GM06990 (cell line): ENCODE measurements at regions not wholly inside any gene's neighbourhood (a gene's known extent, or its start where the extent isn't known, plus 50 kb on each side); places are given as distances from the start of the nearest gene placed in this dataset.

ENCODE experiments used
- DNase-seq: peaks from one replicate; pipeline ENCODE4 v3.0.0-alpha.2; 2011; ENCODE audit not compliant: insufficient read length; ENCODE audit errors: extremely low read depth
- H3K27me3 ChIP-seq: replicated peaks from 2 replicates; pipeline ENCODE4 v1.6.0; 2011; ENCODE audit warnings: low read length; ENCODE audit not compliant: control insufficient read depth, insufficient read depth
- H3K36me3 ChIP-seq: 2 replicates; pipeline ENCODE4 v1.5.1; 2011; ENCODE audit warnings: low read length; ENCODE audit not compliant: control insufficient read depth, insufficient read depth
- H3K4me3 ChIP-seq: replicated peaks from 2 replicates; pipeline ENCODE4 v1.5.1; 2011; ENCODE audit warnings: low read depth, mild to moderate bottlenecking, control low read depth, low read length
- TF ChIP-seq, protein P1 (sequence below): IDR thresholded peaks from 2 replicates; pipeline ENCODE4 v1.5.1; 2011; ENCODE audit warnings: low read length, control low read depth, mild to moderate bottlenecking, inconsistent platforms; ENCODE audit not compliant: insufficient read depth, poor library complexity, severe bottlenecking

DNA sequence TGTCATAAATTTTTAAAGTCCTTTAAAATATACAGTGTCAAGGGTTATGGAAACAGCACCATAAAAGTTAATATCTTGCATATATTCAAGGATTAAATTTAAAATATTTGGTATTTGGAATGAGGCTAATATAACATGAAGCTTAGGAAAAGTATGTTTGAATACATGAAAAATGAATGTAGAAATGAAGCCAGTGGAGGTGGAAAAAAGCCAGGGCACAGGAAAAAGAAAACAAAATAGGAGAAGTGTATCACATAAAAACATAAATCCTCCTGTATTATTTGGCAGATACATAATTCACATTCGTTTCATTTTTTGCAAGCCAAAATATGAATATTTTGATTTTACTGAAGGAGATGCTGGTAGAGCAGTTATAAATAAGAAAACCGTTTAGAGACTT lies 587.0 kb upstream of the ZNF608 start:
- TF ChIP-seq, protein P1, sequence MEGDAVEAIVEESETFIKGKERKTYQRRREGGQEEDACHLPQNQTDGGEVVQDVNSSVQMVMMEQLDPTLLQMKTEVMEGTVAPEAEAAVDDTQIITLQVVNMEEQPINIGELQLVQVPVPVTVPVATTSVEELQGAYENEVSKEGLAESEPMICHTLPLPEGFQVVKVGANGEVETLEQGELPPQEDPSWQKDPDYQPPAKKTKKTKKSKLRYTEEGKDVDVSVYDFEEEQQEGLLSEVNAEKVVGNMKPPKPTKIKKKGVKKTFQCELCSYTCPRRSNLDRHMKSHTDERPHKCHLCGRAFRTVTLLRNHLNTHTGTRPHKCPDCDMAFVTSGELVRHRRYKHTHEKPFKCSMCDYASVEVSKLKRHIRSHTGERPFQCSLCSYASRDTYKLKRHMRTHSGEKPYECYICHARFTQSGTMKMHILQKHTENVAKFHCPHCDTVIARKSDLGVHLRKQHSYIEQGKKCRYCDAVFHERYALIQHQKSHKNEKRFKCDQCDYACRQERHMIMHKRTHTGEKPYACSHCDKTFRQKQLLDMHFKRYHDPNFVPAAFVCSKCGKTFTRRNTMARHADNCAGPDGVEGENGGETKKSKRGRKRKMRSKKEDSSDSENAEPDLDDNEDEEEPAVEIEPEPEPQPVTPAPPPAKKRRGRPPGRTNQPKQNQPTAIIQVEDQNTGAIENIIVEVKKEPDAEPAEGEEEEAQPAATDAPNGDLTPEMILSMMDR, result no peak
- H3K27me3 ChIP-seq, result no peaks in the 10 kb centered on the region
- H3K36me3 ChIP-seq, result no peaks in the 10 kb centered on the region
- no peak overlapping the region for H3K4me3 ChIP-seq
- no peak for DNase-seq

DNA sequence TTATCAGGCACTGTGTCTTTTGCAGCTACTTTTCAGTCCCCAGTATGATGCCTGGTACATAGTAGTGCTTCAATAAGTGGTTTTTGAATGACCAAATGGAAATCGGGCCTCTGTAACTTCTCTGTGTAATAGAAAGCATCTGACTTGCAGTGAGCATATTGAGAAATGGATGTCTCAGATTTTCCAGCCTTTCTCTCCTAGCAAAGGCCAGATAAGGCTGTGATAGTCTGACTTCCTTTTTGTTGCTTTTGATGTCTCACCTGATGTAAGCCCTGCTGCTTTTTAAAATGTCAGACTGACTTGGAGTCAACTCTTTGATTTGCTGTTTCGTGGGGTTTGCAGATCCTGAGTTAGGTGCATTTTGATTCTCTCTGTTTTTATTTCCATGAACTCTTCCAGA lies 590.0 kb upstream of the ZNF608 start:
- Histone ChIP-seq H3K36me3 (no peaks in the 10 kb centered on the region), H3K27me3 (no peaks in the 10 kb centered on the region), H3K4me3 (no peak overlapping the region)
- DNase-seq, result no peak
- TF ChIP-seq, protein P1, result no peak

DNA sequence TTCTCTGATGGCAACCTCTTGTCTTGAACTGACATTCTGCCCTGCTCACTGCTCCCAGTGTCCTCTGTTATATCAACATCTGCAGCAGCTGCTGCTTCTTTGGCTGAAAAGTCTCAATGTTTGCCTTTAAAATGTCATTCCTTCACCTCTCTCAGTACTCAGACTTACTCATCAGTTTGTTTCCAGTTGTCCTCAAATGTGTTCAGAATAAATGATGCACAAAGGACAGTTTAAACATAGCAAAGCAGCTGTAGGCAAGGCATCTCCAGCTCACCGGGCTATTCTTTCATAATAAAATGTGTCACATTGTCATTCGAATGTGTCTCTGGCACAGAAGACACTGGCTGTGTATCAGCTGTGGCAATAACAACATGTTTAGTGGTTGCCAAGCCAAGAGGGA lies 590.9 kb upstream of the ZNF608 start:
- DNase-seq, result no peak
- TF ChIP-seq, protein P1, result no peak
- H3K4me3 ChIP-seq, result no peak overlapping the region
- no peaks in the 10 kb centered on the region for H3K27me3 ChIP-seq
- H3K36me3 ChIP-seq, result no peaks in the 10 kb centered on the region

DNA sequence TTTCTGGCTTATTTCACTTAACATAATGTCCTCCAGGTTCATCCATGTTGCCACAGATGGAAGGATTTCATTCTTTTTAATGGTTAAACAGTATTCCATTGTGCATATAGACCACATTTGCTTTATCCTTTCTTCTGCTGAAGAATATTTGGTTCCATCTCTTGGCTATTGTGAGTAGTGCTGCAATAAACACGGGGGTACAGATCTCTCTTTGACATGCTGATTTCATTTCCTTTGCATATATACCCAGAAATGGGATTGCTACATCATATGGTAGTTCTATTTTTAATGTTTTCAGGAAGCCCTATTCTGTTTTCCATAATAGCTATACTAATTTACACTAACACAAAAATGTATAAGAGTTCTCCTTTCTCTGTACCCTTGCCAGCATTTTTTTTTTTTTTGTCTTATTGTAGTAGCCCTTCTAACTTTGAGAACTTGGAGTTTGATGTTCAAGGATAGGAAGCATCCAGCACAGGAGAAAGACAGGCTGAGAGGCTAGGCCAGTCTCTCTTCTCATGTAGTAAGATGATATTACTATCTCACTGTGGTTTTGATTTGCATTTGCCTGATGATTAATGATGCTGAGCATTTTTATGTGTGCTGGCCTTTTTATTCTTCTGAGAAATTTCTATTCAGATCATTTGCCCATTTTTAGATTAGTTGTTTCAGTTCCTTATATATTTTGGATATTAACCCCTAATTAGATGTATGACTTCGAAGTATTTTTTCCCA lies 592.2 kb upstream of the ZNF608 start:
- no peaks in the 10 kb centered on the region for H3K36me3 ChIP-seq
- DNase-seq, result no peak
- no peaks in the 10 kb centered on the region for H3K27me3 ChIP-seq
- H3K4me3 ChIP-seq, result no peak overlapping the region
- TF ChIP-seq, protein P1, result no peak

DNA sequence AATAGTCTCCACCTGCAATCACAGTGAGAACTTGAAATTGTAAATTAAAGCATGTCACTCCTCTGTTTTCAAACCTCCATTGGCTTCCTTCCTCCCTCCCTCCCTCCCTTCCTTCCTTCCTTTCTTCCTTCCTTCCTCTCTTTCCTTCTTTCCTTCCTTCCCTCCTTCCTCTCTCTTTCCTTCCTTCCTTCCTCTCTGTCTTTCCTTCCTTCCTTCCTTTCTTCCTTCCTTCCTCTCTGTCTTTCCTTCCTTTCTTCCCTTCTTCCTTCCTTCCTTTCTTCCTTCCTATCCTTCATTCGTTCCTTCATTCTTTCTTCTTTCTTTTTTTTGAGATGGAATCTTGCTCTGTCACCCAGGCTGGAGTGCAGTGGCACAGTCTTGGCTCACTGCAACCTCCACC lies 595.0 kb upstream of the ZNF608 start:
- DNase-seq, result no peak
- Histone ChIP-seq H3K36me3 (no peaks in the 10 kb centered on the region), H3K4me3 (no peak overlapping the region), H3K27me3 (no peaks in the 10 kb centered on the region)
- TF ChIP-seq, protein P1, result no peak

DNA sequence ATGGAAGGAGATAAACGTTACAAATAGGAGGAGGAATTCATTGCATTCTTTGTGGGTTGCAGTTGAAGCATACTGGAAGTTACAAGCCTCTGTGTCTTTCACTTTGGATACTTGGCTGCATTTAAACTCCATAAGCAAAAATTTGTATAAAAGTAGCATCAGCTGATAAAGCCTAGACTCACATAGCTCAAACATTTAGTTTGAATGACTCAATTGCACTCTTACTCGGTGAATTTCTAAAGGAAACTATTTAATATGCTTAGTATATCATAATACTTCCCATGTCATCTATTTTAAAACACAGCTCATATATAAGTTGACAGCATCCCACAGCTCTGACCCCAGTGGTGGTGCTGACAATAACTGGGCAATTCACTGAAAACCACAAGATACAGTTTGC lies 596.6 kb upstream of the ZNF608 start:
- no peak for DNase-seq
- TF ChIP-seq, protein P1, result no peak
- Histone ChIP-seq H3K27me3 (no peaks in the 10 kb centered on the region), H3K4me3 (no peak overlapping the region), H3K36me3 (no peaks in the 10 kb centered on the region)
